ENCODE measurements at regions not wholly inside any gene's neighbourhood (a gene's known extent, or its start where the extent isn't known, plus 50 kb on each side); places are given as distances from the start of the nearest gene placed in this dataset.
"Not testable (repeated sequence)": the region's sequence is repeated elsewhere in the genome, so short reads cannot be mapped to it uniquely, and the experiment has no call there.

DNA sequence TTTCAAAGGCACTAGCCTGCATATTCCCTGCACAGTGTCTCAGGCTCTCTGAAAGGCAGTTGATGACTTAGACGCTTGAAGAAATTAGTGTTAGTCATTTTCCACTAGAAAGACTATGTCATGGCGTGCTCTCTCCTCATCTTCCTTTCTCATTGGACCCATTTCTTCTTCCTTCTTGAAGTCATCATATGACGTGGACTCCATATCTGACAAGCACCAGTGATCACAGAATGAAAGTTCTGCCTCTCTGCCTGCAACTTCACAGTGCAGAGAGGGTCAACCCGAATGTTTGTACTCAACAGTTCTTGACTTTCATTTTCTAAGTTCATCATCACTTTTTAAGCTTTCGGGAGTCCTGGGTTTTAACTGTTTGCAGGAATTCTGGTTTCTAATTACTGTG, 63.7 kb upstream of the CYRIA start:
- Histone ChIP-seq H3K27ac (ENCODE audit: low read depth, low read length) (no peak overlapping the region), H3K9ac (ENCODE audit: low read length in 5 of 5) (no peak overlapping the region), H3K36me3 (ENCODE audit: control insufficient read depth in 5 of 5, insufficient read depth in 5 of 5, low read length in 5 of 5) (no peaks in the 10 kb centered on the region), H3K9me3 (ENCODE audit: control insufficient read depth in 5 of 5, low read length in 5 of 5) (no peaks in the 10 kb centered on the region), H3K4me3 (ENCODE audit: low read depth in 1 of 5, low read length in 5 of 5) (no peak overlapping the region), H3K4me1 (ENCODE audit: control insufficient read depth in 5 of 5, insufficient read depth in 5 of 5, low read length in 5 of 5) (peaks cover 0 to 3% (median 0%) of the 10 kb centered on the region in 5 donors), H3K27me3 (ENCODE audit: control insufficient read depth in 5 of 5, insufficient read depth in 4 of 5, low read length in 5 of 5) (no peaks in the 10 kb centered on the region)

DNA sequence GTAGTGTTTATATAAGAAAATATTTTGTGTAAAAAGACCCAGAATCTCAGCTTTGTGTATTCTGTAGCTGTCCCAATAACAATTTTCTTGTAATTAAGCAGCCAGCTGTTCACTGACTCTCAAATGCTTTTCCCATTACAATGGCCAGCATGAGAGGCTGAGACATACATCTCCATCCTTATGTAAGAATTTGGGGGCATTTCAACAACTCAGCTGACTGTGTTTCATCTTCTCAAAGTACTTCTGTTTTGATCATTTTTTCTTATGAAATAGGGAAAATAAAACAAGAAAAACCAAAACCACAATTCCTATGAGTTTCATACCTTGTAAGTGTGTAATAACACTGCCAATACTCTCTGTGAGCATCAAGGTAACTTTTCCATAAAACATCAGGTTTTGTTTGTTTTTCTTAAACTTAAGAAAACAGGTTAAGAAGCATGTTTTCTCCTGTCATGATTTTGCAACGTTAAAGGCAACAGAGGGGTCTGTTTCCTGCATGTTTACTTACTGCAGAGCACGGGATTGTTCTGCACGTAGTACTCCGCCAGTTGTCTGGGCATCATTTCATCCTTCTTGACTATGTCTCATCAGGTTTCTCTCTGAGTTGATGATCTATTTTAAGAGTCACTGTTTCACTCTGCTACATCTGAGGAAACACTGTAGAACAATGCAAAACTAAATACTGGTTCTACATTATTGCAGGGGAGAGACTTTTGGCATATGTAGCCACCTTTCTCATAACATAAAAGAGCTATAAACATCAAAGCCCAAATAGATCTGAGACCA, 62.9 kb upstream of the CYRIA start:
- no peak overlapping the region for H3K27ac ChIP-seq (ENCODE audit: low read depth, low read length)

DNA sequence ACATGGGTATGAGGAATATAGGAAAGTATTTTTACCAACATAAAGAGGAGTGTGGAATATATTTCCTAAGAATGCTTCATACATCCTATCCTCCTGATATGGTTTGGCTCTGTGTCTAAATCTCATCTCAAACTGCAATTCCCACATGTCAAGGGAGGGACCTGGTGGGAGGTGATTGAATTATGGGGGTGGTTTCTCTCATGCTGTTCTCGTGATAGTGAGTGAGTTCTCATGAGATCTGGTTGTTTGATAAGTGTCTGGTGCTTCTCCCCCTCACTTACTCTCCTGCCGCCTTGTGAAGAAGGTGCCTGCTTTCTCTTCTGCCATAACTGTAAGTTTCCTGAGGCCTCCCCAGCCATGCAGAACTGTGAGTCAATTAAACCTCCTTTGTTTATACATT, 62.2 kb upstream of the CYRIA start:
- not testable (repeated sequence) for H3K4me1 ChIP-seq (ENCODE audit: control insufficient read depth in 5 of 5, insufficient read depth in 5 of 5, low read length in 5 of 5); H3K27me3 ChIP-seq (ENCODE audit: control insufficient read depth in 5 of 5, insufficient read depth in 4 of 5, low read length in 5 of 5); H3K36me3 ChIP-seq (ENCODE audit: control insufficient read depth in 5 of 5, insufficient read depth in 5 of 5, low read length in 5 of 5); H3K4me3 ChIP-seq (ENCODE audit: low read depth in 1 of 5, low read length in 5 of 5); H3K9me3 ChIP-seq (ENCODE audit: control insufficient read depth in 5 of 5, low read length in 5 of 5); H3K27ac ChIP-seq (ENCODE audit: low read depth, low read length); H3K9ac ChIP-seq (ENCODE audit: low read length in 5 of 5)

More for the DNA sequence above, 62.9 kb upstream of the CYRIA start:
- no peak overlapping the region for H3K9ac ChIP-seq (ENCODE audit: low read length in 5 of 5)
- H3K27me3 ChIP-seq (ENCODE audit: control insufficient read depth in 5 of 5, insufficient read depth in 4 of 5, low read length in 5 of 5), result no peaks in the 10 kb centered on the region
- no peaks in the 10 kb centered on the region for H3K9me3 ChIP-seq (ENCODE audit: control insufficient read depth in 5 of 5, low read length in 5 of 5)
- peaks cover 0 to 3% (median 0%) of the 10 kb centered on the region in 5 donors for H3K4me1 ChIP-seq (ENCODE audit: control insufficient read depth in 5 of 5, insufficient read depth in 5 of 5, low read length in 5 of 5)
- no peaks in the 10 kb centered on the region for H3K36me3 ChIP-seq (ENCODE audit: control insufficient read depth in 5 of 5, insufficient read depth in 5 of 5, low read length in 5 of 5)
- no peak overlapping the region for H3K4me3 ChIP-seq (ENCODE audit: low read depth in 1 of 5, low read length in 5 of 5)

DNA sequence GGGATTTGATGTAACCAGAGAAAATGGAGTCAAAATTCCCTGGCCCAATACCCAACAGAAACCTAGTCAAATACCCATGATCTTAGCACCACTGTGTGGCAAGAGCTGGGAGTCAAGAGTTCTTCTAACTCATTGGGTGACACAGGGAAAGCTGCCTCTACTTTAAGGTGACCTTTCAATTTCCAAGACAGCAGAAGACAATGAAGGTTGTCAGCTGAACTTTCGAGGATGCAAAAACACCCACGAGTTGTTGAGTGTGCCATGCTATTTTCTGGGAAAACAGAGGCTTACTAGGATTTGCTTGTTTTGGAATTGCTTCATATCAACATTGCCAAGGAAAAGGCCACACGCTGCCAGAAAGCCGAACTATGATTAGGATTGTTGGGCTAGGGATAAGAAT, 61.6 kb upstream of the CYRIA start:
- peaks cover 0 to 3% (median 0%) of the 10 kb centered on the region in 5 donors for H3K27me3 ChIP-seq (ENCODE audit: control insufficient read depth in 5 of 5, insufficient read depth in 4 of 5, low read length in 5 of 5)
- H3K27ac ChIP-seq (ENCODE audit: low read depth, low read length), result no peak overlapping the region
- H3K4me1 ChIP-seq (ENCODE audit: control insufficient read depth in 5 of 5, insufficient read depth in 5 of 5, low read length in 5 of 5), result peaks cover 0 to 3% (median 0%) of the 10 kb centered on the region in 5 donors
- H3K9ac ChIP-seq (ENCODE audit: low read length in 5 of 5), result no peak overlapping the region
- no peak overlapping the region for H3K4me3 ChIP-seq (ENCODE audit: low read depth in 1 of 5, low read length in 5 of 5)
- H3K9me3 ChIP-seq (ENCODE audit: control insufficient read depth in 5 of 5, low read length in 5 of 5), result no peaks in the 10 kb centered on the region
- no peaks in the 10 kb centered on the region for H3K36me3 ChIP-seq (ENCODE audit: control insufficient read depth in 5 of 5, insufficient read depth in 5 of 5, low read length in 5 of 5)

DNA sequence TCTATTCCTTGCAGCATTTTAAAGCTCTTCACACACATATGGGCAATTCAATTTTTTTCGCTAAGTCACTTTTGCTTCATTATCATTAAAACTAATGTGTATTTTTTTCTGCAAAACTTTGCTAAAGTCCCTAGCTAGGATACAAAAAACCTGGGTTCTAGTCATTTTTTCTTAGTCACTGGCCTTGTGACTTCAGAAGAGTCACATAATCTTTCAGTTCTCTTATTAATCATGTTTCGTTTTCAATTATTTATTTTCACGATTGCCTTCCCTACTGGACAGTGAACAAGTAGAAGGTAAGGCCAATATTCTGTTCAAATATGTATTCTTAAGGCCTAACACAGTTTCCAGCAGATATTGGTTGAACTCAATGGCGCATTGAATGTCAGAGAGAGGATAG, 60.9 kb upstream of the CYRIA start:
- H3K9me3 ChIP-seq (ENCODE audit: control insufficient read depth in 5 of 5, low read length in 5 of 5), result no peaks in the 10 kb centered on the region
- no peak overlapping the region for H3K9ac ChIP-seq (ENCODE audit: low read length in 5 of 5)
- no peaks in the 10 kb centered on the region for H3K36me3 ChIP-seq (ENCODE audit: control insufficient read depth in 5 of 5, insufficient read depth in 5 of 5, low read length in 5 of 5)
- H3K27ac ChIP-seq (ENCODE audit: low read depth, low read length), result no peak overlapping the region
- no peak overlapping the region for H3K4me3 ChIP-seq (ENCODE audit: low read depth in 1 of 5, low read length in 5 of 5)
- H3K4me1 ChIP-seq (ENCODE audit: control insufficient read depth in 5 of 5, insufficient read depth in 5 of 5, low read length in 5 of 5), result peaks cover 0 to 3% (median 0%) of the 10 kb centered on the region in 5 donors
- peaks cover 0 to 3% (median 0%) of the 10 kb centered on the region in 5 donors for H3K27me3 ChIP-seq (ENCODE audit: control insufficient read depth in 5 of 5, insufficient read depth in 4 of 5, low read length in 5 of 5)

DNA sequence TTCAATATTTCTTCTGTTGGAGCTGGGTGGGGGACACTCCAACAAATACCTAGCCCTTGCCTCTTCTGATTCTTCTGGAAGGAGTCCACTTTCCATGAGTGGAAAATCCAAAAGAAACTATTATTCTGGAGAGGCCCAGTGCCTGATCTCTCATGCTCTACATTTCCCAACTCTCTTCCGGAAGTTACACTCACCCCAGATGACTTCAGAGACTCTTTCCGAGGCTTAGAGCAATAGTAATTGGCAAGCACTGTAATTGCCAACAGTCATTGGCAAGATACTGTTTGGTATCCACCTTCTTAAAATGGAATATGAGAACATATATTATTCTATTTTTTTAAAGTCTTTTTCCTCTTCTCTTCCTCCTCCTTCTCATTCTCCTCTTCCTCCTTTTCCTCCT, 60.5 kb upstream of the CYRIA start:
- no peak overlapping the region for H3K4me3 ChIP-seq (ENCODE audit: low read depth in 1 of 5, low read length in 5 of 5)
- no peak overlapping the region for H3K9ac ChIP-seq (ENCODE audit: low read length in 5 of 5)
- H3K27me3 ChIP-seq (ENCODE audit: control insufficient read depth in 5 of 5, insufficient read depth in 4 of 5, low read length in 5 of 5), result peaks cover 0 to 3% (median 0%) of the 10 kb centered on the region in 5 donors
- no peaks in the 10 kb centered on the region for H3K36me3 ChIP-seq (ENCODE audit: control insufficient read depth in 5 of 5, insufficient read depth in 5 of 5, low read length in 5 of 5)
- H3K9me3 ChIP-seq (ENCODE audit: control insufficient read depth in 5 of 5, low read length in 5 of 5), result no peaks in the 10 kb centered on the region
- H3K27ac ChIP-seq (ENCODE audit: low read depth, low read length), result no peak overlapping the region
- H3K4me1 ChIP-seq (ENCODE audit: control insufficient read depth in 5 of 5, insufficient read depth in 5 of 5, low read length in 5 of 5), result peaks cover 0 to 3% (median 0%) of the 10 kb centered on the region in 5 donors

DNA sequence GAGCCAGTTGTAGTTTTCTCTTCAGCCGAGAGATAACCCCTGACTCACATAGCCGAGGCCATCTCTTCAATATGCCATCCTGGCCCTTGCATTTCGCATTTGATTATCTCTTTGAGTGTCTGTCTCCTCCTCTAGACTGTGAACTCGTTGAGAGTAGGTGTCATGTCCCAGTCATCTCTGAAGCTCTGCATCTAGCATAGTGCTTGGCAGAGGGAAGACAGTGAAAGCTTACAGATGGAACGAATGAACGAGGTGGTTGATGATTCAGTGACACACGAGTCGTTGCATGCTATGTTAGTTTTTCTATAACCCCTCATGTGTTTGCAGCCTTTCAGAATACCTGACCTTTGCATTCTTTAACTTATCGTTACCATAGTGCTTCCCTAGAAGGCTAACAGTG, 59.9 kb upstream of the CYRIA start:
- H3K4me1 ChIP-seq (ENCODE audit: control insufficient read depth in 5 of 5, insufficient read depth in 5 of 5, low read length in 5 of 5), result peaks cover 0 to 3% (median 0%) of the 10 kb centered on the region in 5 donors
- no peaks in the 10 kb centered on the region for H3K36me3 ChIP-seq (ENCODE audit: control insufficient read depth in 5 of 5, insufficient read depth in 5 of 5, low read length in 5 of 5)
- H3K9ac ChIP-seq (ENCODE audit: low read length in 5 of 5), result no peak overlapping the region
- no peak overlapping the region for H3K27ac ChIP-seq (ENCODE audit: low read depth, low read length)
- H3K4me3 ChIP-seq (ENCODE audit: low read depth in 1 of 5, low read length in 5 of 5), result no peak overlapping the region
- H3K9me3 ChIP-seq (ENCODE audit: control insufficient read depth in 5 of 5, low read length in 5 of 5), result no peaks in the 10 kb centered on the region
- peaks cover 0 to 3% (median 0%) of the 10 kb centered on the region in 5 donors for H3K27me3 ChIP-seq (ENCODE audit: control insufficient read depth in 5 of 5, insufficient read depth in 4 of 5, low read length in 5 of 5)

DNA sequence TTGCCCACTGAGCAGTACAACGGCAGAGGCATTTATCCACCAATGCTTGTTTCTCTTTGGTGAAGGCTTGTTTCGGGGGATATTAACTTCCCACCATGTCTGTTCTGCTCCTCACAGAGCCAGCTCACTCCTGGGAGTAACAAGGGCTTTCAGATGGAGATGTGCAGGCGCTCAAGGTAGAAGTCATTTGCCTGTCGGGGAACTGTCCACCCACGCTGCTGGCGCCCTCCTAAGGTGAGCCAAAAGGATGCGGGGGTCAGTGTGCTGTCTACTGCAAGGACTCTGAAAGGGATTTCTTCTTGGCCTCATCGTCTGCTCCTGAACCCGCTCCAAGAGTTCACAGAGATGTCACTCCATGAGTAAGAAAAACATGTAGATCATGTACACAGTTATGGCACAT, 57.0 kb upstream of the CYRIA start:
- Histone ChIP-seq H3K9ac (ENCODE audit: low read length in 5 of 5) (no peak overlapping the region), H3K36me3 (ENCODE audit: control insufficient read depth in 5 of 5, insufficient read depth in 5 of 5, low read length in 5 of 5) (no peaks in the 10 kb centered on the region), H3K4me1 (ENCODE audit: control insufficient read depth in 5 of 5, insufficient read depth in 5 of 5, low read length in 5 of 5) (peaks cover 0 to 3% (median 0%) of the 10 kb centered on the region in 5 donors), H3K27me3 (ENCODE audit: control insufficient read depth in 5 of 5, insufficient read depth in 4 of 5, low read length in 5 of 5) (peaks cover 0 to 3% (median 0%) of the 10 kb centered on the region in 5 donors), H3K9me3 (ENCODE audit: control insufficient read depth in 5 of 5, low read length in 5 of 5) (no peaks in the 10 kb centered on the region), H3K4me3 (ENCODE audit: low read depth in 1 of 5, low read length in 5 of 5) (no peak overlapping the region), H3K27ac (ENCODE audit: low read depth, low read length) (no peak overlapping the region)

DNA sequence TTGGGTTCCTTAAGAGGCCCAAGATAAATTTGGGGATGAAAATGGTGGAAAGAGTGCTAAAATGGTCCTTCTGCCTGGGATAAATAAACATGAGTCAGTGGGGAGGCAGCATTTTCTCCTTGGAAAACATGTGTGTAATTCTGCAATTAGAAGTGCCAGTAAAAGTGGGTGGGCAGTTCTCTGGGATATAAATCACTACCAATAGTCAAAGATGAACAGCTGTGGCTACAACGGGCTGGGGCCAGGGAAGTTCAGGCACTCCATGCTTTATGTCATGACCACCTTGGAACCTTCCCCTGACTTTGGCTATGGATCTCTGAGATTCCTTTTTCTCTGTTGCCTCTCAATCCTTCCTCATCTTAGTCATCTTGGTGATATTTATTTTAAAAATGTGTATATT, 56.5 kb upstream of the CYRIA start:
- no peak overlapping the region for H3K4me3 ChIP-seq (ENCODE audit: low read depth in 1 of 5, low read length in 5 of 5)
- no peak overlapping the region for H3K9ac ChIP-seq (ENCODE audit: low read length in 5 of 5)
- H3K36me3 ChIP-seq (ENCODE audit: control insufficient read depth in 5 of 5, insufficient read depth in 5 of 5, low read length in 5 of 5), result no peaks in the 10 kb centered on the region
- peaks cover 0 to 3% (median 0%) of the 10 kb centered on the region in 5 donors for H3K4me1 ChIP-seq (ENCODE audit: control insufficient read depth in 5 of 5, insufficient read depth in 5 of 5, low read length in 5 of 5)
- no peak overlapping the region for H3K27ac ChIP-seq (ENCODE audit: low read depth, low read length)
- no peaks in the 10 kb centered on the region for H3K9me3 ChIP-seq (ENCODE audit: control insufficient read depth in 5 of 5, low read length in 5 of 5)
- peaks cover 0 to 3% (median 0%) of the 10 kb centered on the region in 5 donors for H3K27me3 ChIP-seq (ENCODE audit: control insufficient read depth in 5 of 5, insufficient read depth in 4 of 5, low read length in 5 of 5)

DNA sequence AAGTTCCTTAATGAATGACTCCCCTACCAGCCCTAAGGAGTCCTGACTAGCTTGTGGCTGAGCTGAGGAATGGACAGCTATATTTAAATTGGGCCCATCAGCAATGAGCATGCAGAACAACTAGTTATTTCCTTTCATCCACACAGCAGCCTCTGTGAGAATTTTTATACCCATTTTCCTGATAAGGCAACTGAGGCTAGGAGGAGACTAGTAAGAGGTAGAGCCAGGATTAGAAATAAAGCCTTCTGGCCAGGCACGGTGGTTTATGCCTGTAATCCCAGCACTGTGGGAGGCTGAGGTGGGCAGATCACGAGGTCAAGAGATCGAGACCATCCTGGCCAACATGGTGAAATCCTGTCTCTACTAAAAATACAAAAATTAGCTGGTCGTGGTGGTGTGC, 55.9 kb upstream of the CYRIA start:
- not testable (repeated sequence) for H3K4me1 ChIP-seq (ENCODE audit: control insufficient read depth in 5 of 5, insufficient read depth in 5 of 5, low read length in 5 of 5); H3K36me3 ChIP-seq (ENCODE audit: control insufficient read depth in 5 of 5, insufficient read depth in 5 of 5, low read length in 5 of 5); H3K27ac ChIP-seq (ENCODE audit: low read depth, low read length); H3K4me3 ChIP-seq (ENCODE audit: low read depth in 1 of 5, low read length in 5 of 5); H3K27me3 ChIP-seq (ENCODE audit: control insufficient read depth in 5 of 5, insufficient read depth in 4 of 5, low read length in 5 of 5); H3K9ac ChIP-seq (ENCODE audit: low read length in 5 of 5); H3K9me3 ChIP-seq (ENCODE audit: control insufficient read depth in 5 of 5, low read length in 5 of 5)

Data from subcutaneous abdominal adipose tissue (tissue), 5 donors.